SK-N-SH treated with all-trans-retinoic acid at 6 μM for 48 hours (cell line): ENCODE measurements at regions not wholly inside any gene's neighbourhood (a gene's known extent, or its start where the extent isn't known, plus 50 kb on each side); places are given as distances from the start of the nearest gene placed in this dataset.

Source experiments
- CREB5 ChIP-seq: fragments of 250-450 bp; sonication (Bioruptor Pico); IDR thresholded peaks from 2 replicates; pipeline ENCODE4 v1.5.1; 2020; ENCODE audit warnings: low read depth, mild to moderate bottlenecking, moderate library complexity
- ESRRG ChIP-seq: fragments of 250-450 bp; sonication (Bioruptor Pico); IDR thresholded peaks from 2 replicates; pipeline ENCODE4 v1.6.1; 2021; ENCODE audit warnings: mild to moderate bottlenecking
- GLIS3 ChIP-seq: fragments of 250-450 bp; sonication (Bioruptor Pico); IDR thresholded peaks from 2 replicates; pipeline ENCODE4 v1.5.0; 2020; ENCODE audit warnings: mild to moderate bottlenecking, moderate library complexity
- PATZ1 ChIP-seq: fragments of 250-450 bp; sonication (Bioruptor Pico); IDR thresholded peaks from 2 replicates; pipeline ENCODE4 v1.8.0; 2020; ENCODE audit warnings: mild to moderate bottlenecking, moderate library complexity, borderline replicate concordance
- PPARA ChIP-seq: fragments of 250-450 bp; sonication (Bioruptor Pico); IDR thresholded peaks from 2 replicates; pipeline ENCODE4 v1.5.0; 2020; ENCODE audit warnings: mild to moderate bottlenecking, borderline replicate concordance
- RARB ChIP-seq: fragments of 250-450 bp; sonication (Bioruptor Pico); IDR thresholded peaks from 2 replicates; pipeline ENCODE4 v1.8.0; 2021; ENCODE audit warnings: mild to moderate bottlenecking, moderate library complexity
- SNAI2 ChIP-seq: fragments of 250-450 bp; sonication (Bioruptor Pico); IDR thresholded peaks from 2 replicates; pipeline ENCODE4 v1.5.0; 2020; ENCODE audit warnings: mild to moderate bottlenecking, moderate library complexity
- TCF4 ChIP-seq: fragments of 250-450 bp; sonication (Bioruptor Pico); IDR thresholded peaks from 2 replicates; pipeline ENCODE4 v1.8.0; 2021; ENCODE audit warnings: mild to moderate bottlenecking, moderate library complexity, borderline replicate concordance
- TOX ChIP-seq: fragments of 250-450 bp; sonication (Bioruptor Pico); IDR thresholded peaks from 2 replicates; pipeline ENCODE4 v1.8.0; 2021; ENCODE audit warnings: mild to moderate bottlenecking, moderate library complexity, borderline replicate concordance
- ZC3H10 ChIP-seq: fragments of 250-450 bp; sonication (Bioruptor Pico); IDR thresholded peaks from 2 replicates; pipeline ENCODE4 v1.5.1; 2021; ENCODE audit warnings: mild to moderate bottlenecking, moderate library complexity
- ZFP30 ChIP-seq: fragments of 450-650 bp; formaldehyde crosslinking; IDR thresholded peaks from 2 replicates; pipeline ENCODE4 v1.5.0; 2022; ENCODE audit warnings: mild to moderate bottlenecking, moderate library complexity
- ZNF70 ChIP-seq: fragments of 450-650 bp; formaldehyde crosslinking; IDR thresholded peaks from 2 replicates; pipeline ENCODE4 v1.5.0; 2020; ENCODE audit warnings: mild to moderate bottlenecking, moderate library complexity
- ZNF8 ChIP-seq: fragments of 450-650 bp; formaldehyde crosslinking; IDR thresholded peaks from 2 replicates; pipeline ENCODE4 v1.5.0; 2020; ENCODE audit warnings: mild to moderate bottlenecking, moderate library complexity

DNA sequence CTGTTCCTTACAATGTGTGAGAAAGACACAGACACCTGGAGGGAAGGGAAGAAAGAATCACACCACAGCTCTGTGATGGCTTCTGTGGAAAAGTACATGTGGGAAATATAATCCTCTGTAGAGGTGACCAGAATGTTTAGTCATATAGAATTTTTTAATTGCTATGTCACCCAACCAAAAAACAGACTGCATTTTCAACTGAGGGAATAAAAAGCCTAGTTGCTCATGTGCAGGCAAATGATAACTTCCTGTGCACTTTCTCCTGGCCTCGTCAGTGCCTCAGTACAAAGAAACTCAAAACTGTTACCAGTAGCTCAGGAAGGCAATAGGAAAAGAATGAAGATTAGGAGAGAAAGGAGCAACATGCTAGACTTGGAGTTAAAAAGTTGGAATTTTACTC lies 326.8 kb downstream of the OSR1 start:
- TF ChIP-seq CREB5 (CRISPR knock-in tag) = no peak
- TF ChIP-seq TOX (CRISPR knock-in tag) = no peak
- no peak for TF ChIP-seq PATZ1
- no peak for TF ChIP-seq ESRRG (CRISPR knock-in tag)
- TF ChIP-seq SNAI2 (CRISPR knock-in tag) = no peak
- TF ChIP-seq TCF4 = no peak
- TF ChIP-seq ZFP30 (CRISPR knock-in tag) = no peak
- no peak for TF ChIP-seq ZNF8 (CRISPR knock-in tag)
- no peak for TF ChIP-seq RARB (CRISPR knock-in tag)
- TF ChIP-seq PPARA = no peak
- no peak for TF ChIP-seq ZNF70 (CRISPR knock-in tag)
- no peak for TF ChIP-seq ZC3H10 (CRISPR knock-in tag)
- no peak for TF ChIP-seq GLIS3
